HG03439 (cell line): ENCODE measurements at regions not wholly inside any gene's neighbourhood (a gene's known extent, or its start where the extent isn't known, plus 50 kb on each side); places are given as distances from the start of the nearest gene placed in this dataset.
"Not testable (repeated sequence)": the region's sequence is repeated elsewhere in the genome, so short reads cannot be mapped to it uniquely, and the experiment has no call there.

Experiments
- ATAC-seq: cut with Tn5 transposase; IDR thresholded peaks from one replicate; pipeline ENCODE4 v1.9.1; 2021; ENCODE audit warnings: mild to moderate bottlenecking, moderate library complexity; ENCODE audit not compliant: unreplicated experiment

- no peak for ATAC-seq
Observed at GRCh38 chr2:43149482-43150107, 76.8 kb downstream of the ZFP36L2 start.

GRCh38 chr2:43146083-43146482 is 80.3 kb downstream of the ZFP36L2 start:
- ATAC-seq, result no peak

- ATAC-seq, result no peak
Observed at GRCh38 chr2:43144263-43144662, 82.1 kb downstream of the ZFP36L2 start.

GRCh38 chr2:43143756-43144155 is 82.7 kb downstream of the ZFP36L2 start:
- no peak for ATAC-seq

- no peak for ATAC-seq
Observed at GRCh38 chr2:43142921-43143438, 83.4 kb downstream of the ZFP36L2 start.

- not testable (repeated sequence) for ATAC-seq
Observed at GRCh38 chr2:43141636-43142151, 84.7 kb downstream of the ZFP36L2 start.

- ATAC-seq, result no peak
Observed at GRCh38 chr2:43139996-43140621, 86.3 kb downstream of the ZFP36L2 start.

- no peak for ATAC-seq
Observed at GRCh38 chr2:43139501-43139900, 86.9 kb downstream of the ZFP36L2 start.

GRCh38 chr2:43138441-43138840 is 88.0 kb downstream of the ZFP36L2 start:
- ATAC-seq, result no peak

GRCh38 chr2:43136876-43137275 is 89.5 kb downstream of the ZFP36L2 start:
- ATAC-seq, result no peak

GRCh38 chr2:43136011-43136799 is 90.2 kb downstream of the ZFP36L2 start:
- no peak for ATAC-seq

- no peak for ATAC-seq
Observed at GRCh38 chr2:43135583-43135982, 90.8 kb downstream of the ZFP36L2 start.

- ATAC-seq, result no peak
Observed at GRCh38 chr2:43134571-43134889, 91.9 kb downstream of the ZFP36L2 start.

- ATAC-seq, result no peak
Observed at GRCh38 chr2:43133708-43134570, 92.5 kb downstream of the ZFP36L2 start.

GRCh38 chr2:43133336-43133707 is 93.1 kb downstream of the ZFP36L2 start:
- no peak for ATAC-seq

- no peak for ATAC-seq
Observed at GRCh38 chr2:43132683-43133301, 93.6 kb downstream of the ZFP36L2 start.

- ATAC-seq, result no peak
Observed at GRCh38 chr2:43131890-43132682, 94.3 kb downstream of the ZFP36L2 start.

- peak; percentile 41 for ATAC-seq
Observed at GRCh38 chr2:43131051-43131889, 95.1 kb downstream of the ZFP36L2 start.

GRCh38 chr2:43130548-43130875 is 95.9 kb downstream of the ZFP36L2 start:
- ATAC-seq, result no peak
